ENCODE measurements at regions not wholly inside any gene's neighbourhood (a gene's known extent, or its start where the extent isn't known, plus 50 kb on each side); places are given as distances from the start of the nearest gene placed in this dataset.

GRCh38 chr5:135149956-135150723 lies 116.1 kb upstream of the PITX1 start:
- Histone ChIP-seq H3F3A (ENCODE audit: low read depth) (no peaks in the 10 kb centered on the region), H2AFZ (ENCODE audit: low read length) (no peak overlapping the region), H3K36me3 (ENCODE audit: insufficient read depth, low read length) (no peaks in the 10 kb centered on the region), H3K9ac (ENCODE audit: low read depth, low read length, poor library complexity, severe bottlenecking) (no peak overlapping the region), H3K4me3 (ENCODE audit: low read length, poor library complexity, severe bottlenecking) (no peak overlapping the region), H4K20me1 (ENCODE audit: insufficient read depth, low read length, poor library complexity, severe bottlenecking) (no peaks in the 10 kb centered on the region), H3K4me1 (ENCODE audit: insufficient read depth, low read length, poor library complexity, severe bottlenecking) (no peaks in the 10 kb centered on the region), H3K4me2 (ENCODE audit: low read depth, low read length, poor library complexity, severe bottlenecking) (no peak overlapping the region), H3K79me2 (ENCODE audit: insufficient read depth, low read length) (no peaks in the 10 kb centered on the region), H3K9me2 (replicated peaks; ENCODE audit: low read depth, low read length) (no peaks in the 10 kb centered on the region), H3K9me3 (ENCODE audit: insufficient read depth, low read depth, low read length) (no peaks in the 10 kb centered on the region), H3K27me3 (ENCODE audit: insufficient read depth, low read length, poor library complexity, severe bottlenecking) (no peaks in the 10 kb centered on the region)
- TF ChIP-seq EZH2phosphoT487 (IDR thresholded peaks at IDR 0.05; ENCODE audit: borderline replicate concordance) (no peak), CTCF (conservative IDR thresholded peaks at IDR 0.05; ENCODE audit: low read length) (no peak)

- H3K4me2 ChIP-seq (ENCODE audit: low read depth, low read length, poor library complexity, severe bottlenecking): no peak overlapping the region
These were observed 115.4 kb upstream of the PITX1 start for GRCh38 chr5:135149229-135149955.

More at GRCh38 chr5:135149229-135149955, 115.4 kb upstream of the PITX1 start:
- Histone ChIP-seq H3K4me3 (ENCODE audit: low read length, poor library complexity, severe bottlenecking) (no peak overlapping the region), H3K36me3 (ENCODE audit: insufficient read depth, low read length) (no peaks in the 10 kb centered on the region), H3K9ac (ENCODE audit: low read depth, low read length, poor library complexity, severe bottlenecking) (no peak overlapping the region), H3K27me3 (ENCODE audit: insufficient read depth, low read length, poor library complexity, severe bottlenecking) (no peaks in the 10 kb centered on the region), H4K20me1 (ENCODE audit: insufficient read depth, low read length, poor library complexity, severe bottlenecking) (no peaks in the 10 kb centered on the region), H3K79me2 (ENCODE audit: insufficient read depth, low read length) (no peaks in the 10 kb centered on the region), H3K9me2 (replicated peaks; ENCODE audit: low read depth, low read length) (no peaks in the 10 kb centered on the region), H3K9me3 (ENCODE audit: insufficient read depth, low read depth, low read length) (no peaks in the 10 kb centered on the region), H2AFZ (ENCODE audit: low read length) (no peak overlapping the region), H3F3A (ENCODE audit: low read depth) (no peaks in the 10 kb centered on the region), H3K4me1 (ENCODE audit: insufficient read depth, low read length, poor library complexity, severe bottlenecking) (no peaks in the 10 kb centered on the region)
- no peak for TF ChIP-seq CTCF (conservative IDR thresholded peaks at IDR 0.05; ENCODE audit: low read length)
- no peak for TF ChIP-seq EZH2phosphoT487 (IDR thresholded peaks at IDR 0.05; ENCODE audit: borderline replicate concordance)
